RWPE2 (cell line): ENCODE measurements at regions not wholly inside any gene's neighbourhood (a gene's known extent, or its start where the extent isn't known, plus 50 kb on each side); places are given as distances from the start of the nearest gene placed in this dataset.
A peak's percentile ranks its signal among the peaks of the same experiment; 100 is the strongest.

Experiments used
- ATAC-seq: fragments of 200-7000 bp; cut with Tn5 transposase; 3 replicates; pipeline ENCODE4 v1.9.1; 2021; ENCODE audit warnings: low read depth
- DNase-seq: peaks from one replicate; pipeline ENCODE4 v3.0.0-alpha.2; 2020; ENCODE audit warnings: low spot score
- H3K27ac ChIP-seq: fragments of 450-650 bp; 2 replicates; pipeline ENCODE4 v1.5.1; 2017; ENCODE audit warnings: mild to moderate bottlenecking; ENCODE audit not compliant: poor library complexity, severe bottlenecking
- H3K27me3 ChIP-seq: fragments of 250-450 bp; sonication (Bioruptor Pico); 2 replicates; pipeline ENCODE4 v1.5.1; 2021; ENCODE audit warnings: mild to moderate bottlenecking, moderate library complexity; ENCODE audit not compliant: insufficient read depth, poor library complexity, severe bottlenecking
- H3K36me3 ChIP-seq: fragments of 250-450 bp; sonication (Bioruptor Pico); 2 replicates; pipeline ENCODE4 v1.5.1; 2020; ENCODE audit warnings: low read depth, mild to moderate bottlenecking, moderate library complexity
- H3K4me1 ChIP-seq: fragments of 250-450 bp; sonication (Bioruptor Pico); 2 replicates; pipeline ENCODE4 v1.5.1; 2021; ENCODE audit warnings: mild to moderate bottlenecking, moderate library complexity; ENCODE audit not compliant: insufficient read depth, poor library complexity, severe bottlenecking
- H3K4me3 ChIP-seq: fragments of 250-450 bp; sonication (Bioruptor Pico); 2 replicates; pipeline ENCODE4 v1.5.1; 2021; ENCODE audit warnings: mild to moderate bottlenecking, moderate library complexity; ENCODE audit not compliant: severe bottlenecking
- H3K9me3 ChIP-seq: fragments of 250-450 bp; sonication (Bioruptor Pico); 2 replicates; pipeline ENCODE4 v1.5.1; 2021; ENCODE audit warnings: mild to moderate bottlenecking, moderate library complexity; ENCODE audit not compliant: severe bottlenecking
- CTCF ChIP-seq: fragments of 450-650 bp; IDR thresholded peaks from one replicate; pipeline ENCODE4 v1.5.1; 2017; ENCODE audit warnings: mild to moderate bottlenecking, moderate library complexity; ENCODE audit not compliant: poor library complexity, severe bottlenecking

GRCh38 chr4:32864713-32865351 lies 2144.7 kb downstream of the PCDH7 start:
- ATAC-seq (peak; percentile 45; the same call in 1 of the 3 replicates), DNase-seq (no peak)
- TF ChIP-seq CTCF, result no peak
- Histone ChIP-seq H3K36me3 (no peaks in the 10 kb centered on the region), H3K4me3 (no peak overlapping the region), H3K4me1 (no peaks in the 10 kb centered on the region), H3K27me3 (no peaks in the 10 kb centered on the region), H3K27ac (no peak overlapping the region), H3K9me3 (no peaks in the 10 kb centered on the region)

GRCh38 chr4:32876546-32876945 lies 2156.4 kb downstream of the PCDH7 start:
- no peak for ATAC-seq
- H3K36me3 ChIP-seq, result no peaks in the 10 kb centered on the region
- H3K27ac ChIP-seq, result no peak overlapping the region

GRCh38 chr4:32879913-32880312 lies 2159.7 kb downstream of the PCDH7 start:
- ATAC-seq (no peak), DNase-seq (no peak)
- no peaks in the 10 kb centered on the region for H3K27me3 ChIP-seq
- H3K4me3 ChIP-seq, result no peak overlapping the region
- H3K27ac ChIP-seq, result no peak overlapping the region
- no peaks in the 10 kb centered on the region for H3K36me3 ChIP-seq
- H3K9me3 ChIP-seq, result no peaks in the 10 kb centered on the region
- no peaks in the 10 kb centered on the region for H3K4me1 ChIP-seq
- no peak for TF ChIP-seq CTCF

More at GRCh38 chr4:32876546-32876945, 2156.4 kb downstream of the PCDH7 start:
- Histone ChIP-seq H3K4me3 (no peak overlapping the region), H3K27me3 (no peaks in the 10 kb centered on the region), H3K4me1 (no peaks in the 10 kb centered on the region), H3K9me3 (no peaks in the 10 kb centered on the region)
- no peak for TF ChIP-seq CTCF
- DNase-seq, result no peak

- TF ChIP-seq CTCF, result no peak
- H3K27me3 ChIP-seq, result no peaks in the 10 kb centered on the region
- ATAC-seq, result peak; percentile 40; the same call in 2 of the 3 replicates
- no peaks in the 10 kb centered on the region for H3K36me3 ChIP-seq
- no peaks in the 10 kb centered on the region for H3K9me3 ChIP-seq
- no peaks in the 10 kb centered on the region for H3K4me1 ChIP-seq
- H3K4me3 ChIP-seq, result no peak overlapping the region
- DNase-seq, result no peak
- H3K27ac ChIP-seq, result no peak overlapping the region
Measured at GRCh38 chr4:32884198-32884597, 2164.0 kb downstream of the PCDH7 start.

GRCh38 chr4:32890398-32890797 lies 2170.2 kb downstream of the PCDH7 start:
- H3K4me3 ChIP-seq, result no peak overlapping the region
- no peaks in the 10 kb centered on the region for H3K36me3 ChIP-seq
- no peaks in the 10 kb centered on the region for H3K27me3 ChIP-seq
- no peak overlapping the region for H3K27ac ChIP-seq
- no peak for DNase-seq
- no peaks in the 10 kb centered on the region for H3K4me1 ChIP-seq
- no peak for TF ChIP-seq CTCF
- ATAC-seq, result no peak
- H3K9me3 ChIP-seq, result no peaks in the 10 kb centered on the region
